ENCODE measurements at regions not wholly inside any gene's neighbourhood (a gene's known extent, or its start where the extent isn't known, plus 50 kb on each side); places are given as distances from the start of the nearest gene placed in this dataset.
A peak's percentile ranks its signal among the peaks of the same experiment; 100 is the strongest.
"Not testable (repeated sequence)": the region's sequence is repeated elsewhere in the genome, so short reads cannot be mapped to it uniquely, and the experiment has no call there.

- Histone ChIP-seq H3K27ac (ENCODE audit: low read length) (no peak overlapping the region), H4K20me1 (ENCODE audit: insufficient read depth, low read length) (no peaks in the 10 kb centered on the region), H3K4me2 (ENCODE audit: low read length) (no peak overlapping the region), H2AFZ (ENCODE audit: low read depth, low read length) (no peak overlapping the region), H3K79me2 (ENCODE audit: low read length) (no peaks in the 10 kb centered on the region), H3K36me3 (replicated peaks; ENCODE audit: low read depth, low read length) (no peaks in the 10 kb centered on the region), H3K27me3 (ENCODE audit: low read depth, low read length) (no peaks in the 10 kb centered on the region), H3K9me3 (ENCODE audit: insufficient read depth, low read length) (no peaks in the 10 kb centered on the region), H3K4me3 (ENCODE audit: low read length) (no peak overlapping the region), H3K4me1 (ENCODE audit: low read length) (no peaks in the 10 kb centered on the region), H3K9ac (ENCODE audit: low read length) (no peak overlapping the region)
- no peak for TF ChIP-seq CTCF (IDR thresholded peaks at IDR 0.05; ENCODE audit: low read depth, low read length)
These were observed 360.2 kb downstream of the GLUD2 start for GRCh38 chrX:121407627-121408026.

- H4K20me1 ChIP-seq (ENCODE audit: insufficient read depth, low read length); H3K27ac ChIP-seq (ENCODE audit: low read length); H3K4me3 ChIP-seq (ENCODE audit: low read length); H3K4me1 ChIP-seq (ENCODE audit: low read length); H3K27me3 ChIP-seq (ENCODE audit: low read depth, low read length); H3K9me3 ChIP-seq (ENCODE audit: insufficient read depth, low read length); H3K9ac ChIP-seq (ENCODE audit: low read length); H3K4me2 ChIP-seq (ENCODE audit: low read length); H3K79me2 ChIP-seq (ENCODE audit: low read length); H3K36me3 ChIP-seq (replicated peaks; ENCODE audit: low read depth, low read length); H2AFZ ChIP-seq (ENCODE audit: low read depth, low read length): not testable (repeated sequence)
These were observed 384.1 kb downstream of the GLUD2 start for GRCh38 chrX:121431514-121431913.

- no peaks in the 10 kb centered on the region for H3K4me1 ChIP-seq (ENCODE audit: low read length)
- H3K36me3 ChIP-seq (replicated peaks; ENCODE audit: low read depth, low read length): no peaks in the 10 kb centered on the region
- no peaks in the 10 kb centered on the region for H3K27me3 ChIP-seq (ENCODE audit: low read depth, low read length)
- no peaks in the 10 kb centered on the region for H4K20me1 ChIP-seq (ENCODE audit: insufficient read depth, low read length)
- H3K9me3 ChIP-seq (ENCODE audit: insufficient read depth, low read length): no peaks in the 10 kb centered on the region
- no peak overlapping the region for H3K27ac ChIP-seq (ENCODE audit: low read length)
- no peak overlapping the region for H3K9ac ChIP-seq (ENCODE audit: low read length)
- H2AFZ ChIP-seq (ENCODE audit: low read depth, low read length): no peak overlapping the region
- no peaks in the 10 kb centered on the region for H3K79me2 ChIP-seq (ENCODE audit: low read length)
- no peak for TF ChIP-seq EZH2phosphoT487 (IDR thresholded peaks at IDR 0.05; ENCODE audit: low read depth)
- no peak for TF ChIP-seq CTCF (IDR thresholded peaks at IDR 0.05; ENCODE audit: low read depth, low read length)
- no peak overlapping the region for H3K4me3 ChIP-seq (ENCODE audit: low read length)
- no peak overlapping the region for H3K4me2 ChIP-seq (ENCODE audit: low read length)
These were observed 385.9 kb downstream of the GLUD2 start for GRCh38 chrX:121433289-121433688.

- not testable (repeated sequence) for H3K9me3 ChIP-seq (ENCODE audit: insufficient read depth, low read length); H3K4me3 ChIP-seq (ENCODE audit: low read length); H4K20me1 ChIP-seq (ENCODE audit: insufficient read depth, low read length); H3K9ac ChIP-seq (ENCODE audit: low read length); H3K27ac ChIP-seq (ENCODE audit: low read length); H3K4me1 ChIP-seq (ENCODE audit: low read length); H2AFZ ChIP-seq (ENCODE audit: low read depth, low read length); H3K4me2 ChIP-seq (ENCODE audit: low read length); H3K36me3 ChIP-seq (replicated peaks; ENCODE audit: low read depth, low read length); H3K27me3 ChIP-seq (ENCODE audit: low read depth, low read length); H3K79me2 ChIP-seq (ENCODE audit: low read length)
These were observed 390.3 kb downstream of the GLUD2 start for GRCh38 chrX:121437666-121438065.

GRCh38 chrX:121455890-121456289 lies 408.5 kb downstream of the GLUD2 start:
- peaks cover 18% of the 10 kb centered on the region for H3K4me1 ChIP-seq (ENCODE audit: low read length)
- no peak overlapping the region for H3K9ac ChIP-seq (ENCODE audit: low read length)
- H3K79me2 ChIP-seq (ENCODE audit: low read length): no peaks in the 10 kb centered on the region

More at GRCh38 chrX:121455890-121456289, 408.5 kb downstream of the GLUD2 start:
- Histone ChIP-seq H3K4me2 (ENCODE audit: low read length) (peak overlapping the region; percentile 48), H3K9me3 (ENCODE audit: insufficient read depth, low read length) (no peaks in the 10 kb centered on the region; the same call in 1 of the 2 replicates), H2AFZ (ENCODE audit: low read depth, low read length) (no peak overlapping the region), H3K27me3 (ENCODE audit: low read depth, low read length) (no peaks in the 10 kb centered on the region), H3K36me3 (replicated peaks; ENCODE audit: low read depth, low read length) (no peaks in the 10 kb centered on the region), H3K4me3 (ENCODE audit: low read length) (0 out of 2 replicates have a peak overlapping the region, but pooled peaks have one; percentile 18), H3K27ac (ENCODE audit: low read length) (no peak overlapping the region), H4K20me1 (ENCODE audit: insufficient read depth, low read length) (no peaks in the 10 kb centered on the region)
- TF ChIP-seq EZH2phosphoT487 (IDR thresholded peaks at IDR 0.05; ENCODE audit: low read depth) (no peak), CTCF (IDR thresholded peaks at IDR 0.05; ENCODE audit: low read depth, low read length) (no peak)
